Activated CD4-positive, alpha-beta T cell treated with anti-CD3 and anti-CD28 coated beads for 4 hours (primary cell): ENCODE measurements at regions not wholly inside any gene's neighbourhood (a gene's known extent, or its start where the extent isn't known, plus 50 kb on each side); places are given as distances from the start of the nearest gene placed in this dataset.

Experiments
- DNase-seq, 2 donors: peaks; one replicate each; pipeline ENCODE4 v3.0.0-alpha.2; 2020

GRCh38 chr1:166221316-166221715 lies 54.5 kb upstream of the FAM78B start:
- no peak for DNase-seq

- DNase-seq, result no peak
Measured at GRCh38 chr1:166233750-166234366, 67.1 kb upstream of the FAM78B start.

- DNase-seq, result no peak
Measured at GRCh38 chr1:166235728-166236127, 68.9 kb upstream of the FAM78B start.

- no peak for DNase-seq
Measured at GRCh38 chr1:166237675-166238074, 70.9 kb upstream of the FAM78B start.

GRCh38 chr1:166253076-166253779 lies 86.4 kb upstream of the FAM78B start:
- DNase-seq, result no peak

- DNase-seq, result no peak
Measured at GRCh38 chr1:166258017-166258416, 91.2 kb upstream of the FAM78B start.

GRCh38 chr1:166261511-166261910 lies 94.7 kb upstream of the FAM78B start:
- no peak for DNase-seq

- DNase-seq, result no peak
Measured at GRCh38 chr1:166270476-166271150, 103.8 kb upstream of the FAM78B start.

GRCh38 chr1:166271151-166271538 lies 104.3 kb upstream of the FAM78B start:
- DNase-seq, result no peak

- DNase-seq, result no peak
Measured at GRCh38 chr1:166272155-166272554, 105.4 kb upstream of the FAM78B start.

GRCh38 chr1:166272851-166273250 lies 106.0 kb upstream of the FAM78B start:
- DNase-seq, result no peak

- DNase-seq, result no peak
Measured at GRCh38 chr1:166273618-166274017, 106.8 kb upstream of the FAM78B start.

- DNase-seq, result no peak
Measured at GRCh38 chr1:166282391-166283137, 115.8 kb upstream of the FAM78B start.

- DNase-seq, result no peak
Measured at GRCh38 chr1:166283190-166283589, 116.4 kb upstream of the FAM78B start.

GRCh38 chr1:166283600-166283999 lies 116.8 kb upstream of the FAM78B start:
- no peak for DNase-seq

GRCh38 chr1:166289309-166290050 lies 122.7 kb upstream of the FAM78B start:
- DNase-seq, result no peak

- no peak for DNase-seq
Measured at GRCh38 chr1:166295656-166296055, 128.9 kb upstream of the FAM78B start.

GRCh38 chr1:166297993-166298392 lies 131.2 kb upstream of the FAM78B start:
- DNase-seq, result no peak

- DNase-seq, result no peak
Measured at GRCh38 chr1:166300767-166301166, 134.0 kb upstream of the FAM78B start.

GRCh38 chr1:166302989-166303758 lies 136.4 kb upstream of the FAM78B start:
- no peak for DNase-seq

- DNase-seq, result no peak
Measured at GRCh38 chr1:166304131-166304530, 137.3 kb upstream of the FAM78B start.

GRCh38 chr1:166305371-166305770 lies 138.6 kb upstream of the FAM78B start:
- DNase-seq, result no peak
